HepG2 (cell line): ENCODE measurements at regions not wholly inside any gene's neighbourhood (a gene's known extent, or its start where the extent isn't known, plus 50 kb on each side); places are given as distances from the start of the nearest gene placed in this dataset.

Source experiments
- ATAC-seq: fragments of 200-7000 bp; cut with Tn5 transposase; 3 replicates; pipeline ENCODE4 v1.9.1; 2020; ENCODE audit warnings: mild to moderate bottlenecking, moderate library complexity
- BruUV-seq: library from RNA; stranded (reverse); fragments of 400-500 nt; replicated peaks from 2 replicates; lab custom pipeline; 2021; lab: Mats Ljungman, UMichigan
- CTCF ChIA-PET: fragments of 300-600 bp; formaldehyde crosslinking; extraction: SDS; loops from one replicate; lab custom pipeline; 2021; ENCODE audit warnings: low total read pairs, inconsistent platforms, low intra/inter-chr PET ratio; lab: Yijun Ruan, JAX
- POLR2A ChIA-PET: fragments of 350-600 bp; sonication (Branson Sonifier 250); formaldehyde crosslinking; loops from one replicate; lab custom pipeline; 2020; ENCODE audit warnings: antibody characterized with exemption, inconsistent platforms; lab: Yijun Ruan, JAX
- DNase-seq: peaks from one replicate; pipeline ENCODE4 v3.0.0-alpha.2; 2015; ENCODE audit warnings: low spot score
- FAIRE-seq: peaks from 3 replicates; lab custom pipeline; 2011; peaks lifted over from hg19 to GRCh38; lab: Jason Lieb, UNC
- H2AFZ ChIP-seq: one replicate; pipeline ENCODE4 v1.6.1; 2011; ENCODE audit warnings: low read length, inconsistent platforms
- H3K27ac ChIP-seq: fragments of 300-600 bp; 3 replicates; pipeline ENCODE4 v1.8.0; 2011; ENCODE audit warnings: mixed run types, mild to moderate bottlenecking, mixed read lengths, low read length, inconsistent platforms; ENCODE audit not compliant: insufficient read depth; ENCODE audit errors: extremely low read length
- H3K27me3 ChIP-seq, 2 experiments: fragments of 200-600 bp in 1 of 2; 2 replicates in 1 of 2; 3 replicates in 1 of 2; pipeline versions ENCODE4 v1.6.0 to v1.8.0; 2011; ENCODE audit warnings: low read length in 2 of 2, mild to moderate bottlenecking in 2 of 2, moderate library complexity in 2 of 2, inconsistent platforms in 1 of 2; ENCODE audit not compliant: insufficient read depth in 2 of 2, control insufficient read depth in 1 of 2
- H3K36me3 ChIP-seq, 2 experiments: fragments of 200-600 bp in 1 of 2; replicated peaks in 1 of 2; 2 replicates in 1 of 2; 3 replicates in 1 of 2; pipeline versions ENCODE4 v1.5.1 to v1.8.0; 2011; ENCODE audit warnings: low read length in 2 of 2, inconsistent platforms in 1 of 2; ENCODE audit not compliant: insufficient read depth in 2 of 2, control insufficient read depth in 1 of 2
- H3K4me1 ChIP-seq: 2 replicates; pipeline ENCODE4 v1.5.1; 2012; ENCODE audit warnings: low read length, inconsistent platforms; ENCODE audit not compliant: insufficient read depth
- H3K4me2 ChIP-seq: 2 replicates; pipeline ENCODE4 v1.6.0; 2011; ENCODE audit warnings: low read depth, low read length, inconsistent platforms
- H3K4me3 ChIP-seq, 3 experiments: fragments of 200-600 bp in 1 of 3; sonication (generic), shearing (Covaris generic) in 1 of 3; replicated peaks in 1 of 3; 2 replicates each; pipeline ENCODE4 v1.5.1; 2011 to 2016; ENCODE audit warnings: low read length in 3 of 3, inconsistent platforms in 2 of 3, low read depth in 2 of 3, mild to moderate bottlenecking in 2 of 3, control low read depth in 1 of 3, mixed read lengths in 1 of 3; ENCODE audit not compliant: insufficient read depth in 1 of 3
- H3K79me2 ChIP-seq: one replicate; pipeline ENCODE4 v1.6.1; 2011; ENCODE audit warnings: low read length, inconsistent platforms; ENCODE audit not compliant: insufficient read depth
- H3K9ac ChIP-seq: 2 replicates; pipeline ENCODE4 v1.6.0; 2011; ENCODE audit warnings: mild to moderate bottlenecking, low read depth, low read length, inconsistent platforms; ENCODE audit not compliant: insufficient read depth
- H3K9me3 ChIP-seq: 2 replicates; pipeline ENCODE4 v1.5.1; 2012; ENCODE audit warnings: mild to moderate bottlenecking, low read length
- H4K20me1 ChIP-seq: 2 replicates; pipeline ENCODE4 v1.6.0; 2011; ENCODE audit warnings: inconsistent platforms, mild to moderate bottlenecking, low read length, moderate library complexity; ENCODE audit not compliant: insufficient read depth
- MBNL3 ChIP-seq: fragments of 250-450 bp; sonication (Bioruptor Pico); conservative IDR thresholded peaks from 2 replicates; pipeline ENCODE4 v1.8.0; 2022; ENCODE audit warnings: mild to moderate bottlenecking, inconsistent platforms
- ZC3H13 ChIP-seq: sonication (generic); formaldehyde crosslinking; IDR thresholded peaks from 2 replicates; pipeline ENCODE4 v1.8.1; 2023; ENCODE audit warnings: mild to moderate bottlenecking, missing genetic modification reagents, moderate library complexity
- ZNF20 ChIP-seq: sonication (generic); formaldehyde crosslinking; IDR thresholded peaks from 2 replicates; pipeline ENCODE4 v1.4.0; 2020; ENCODE audit warnings: mild to moderate bottlenecking, moderate library complexity, missing genetic modification reagents
- ZNF232 ChIP-seq: sonication (generic); formaldehyde crosslinking; IDR thresholded peaks from 2 replicates; pipeline ENCODE4 v1.4.0; 2020; ENCODE audit warnings: missing genetic modification reagents, borderline replicate concordance
- ZNF468 ChIP-seq: sonication (generic); formaldehyde crosslinking; IDR thresholded peaks from 2 replicates; pipeline ENCODE4 v1.8.0; 2022; ENCODE audit warnings: mild to moderate bottlenecking, moderate library complexity, missing genetic modification reagents
- ZNF7 ChIP-seq: IDR thresholded peaks from 2 replicates; pipeline ENCODE4 v1.6.1; 2016; ENCODE audit warnings: missing biosample characterization, missing genetic modification reagents
- WGBS: methylation state at CpG from one replicate; pipeline ENCODE4 v1.1.6; 2017; ENCODE audit warnings: low lambda C conversion rate; 5-methylcytosine and 5-hydroxymethylcytosine counted together
- in situ Hi-C: cut with HindIII; loops from 2 replicates; pipeline ENCODE4 v1.10.0; 2017; ENCODE audit warnings: low pct_unique_long_range_greater_than_20kb; ENCODE audit not compliant: extremely low pct_ligation_motif_present
- intact Hi-C: fragments of 100-400 bp; cut with micrococcal nuclease; formaldehyde crosslinking; loops from one replicate; pipeline ENCODE4 v1.10.0; 2022; ENCODE audit not compliant: unreplicated experiment
- TF ChIP-seq, protein P1 (sequence below): sonication (generic); formaldehyde crosslinking; IDR thresholded peaks from 2 replicates; pipeline ENCODE4 v1.5.1; 2020; ENCODE audit warnings: missing genetic modification reagents, mild to moderate bottlenecking, borderline replicate concordance
- TF ChIP-seq, protein P2 (sequence below): sonication (generic); formaldehyde crosslinking; IDR thresholded peaks from 2 replicates; pipeline ENCODE4 v1.4.0; 2020; ENCODE audit warnings: missing genetic modification reagents

DNA sequence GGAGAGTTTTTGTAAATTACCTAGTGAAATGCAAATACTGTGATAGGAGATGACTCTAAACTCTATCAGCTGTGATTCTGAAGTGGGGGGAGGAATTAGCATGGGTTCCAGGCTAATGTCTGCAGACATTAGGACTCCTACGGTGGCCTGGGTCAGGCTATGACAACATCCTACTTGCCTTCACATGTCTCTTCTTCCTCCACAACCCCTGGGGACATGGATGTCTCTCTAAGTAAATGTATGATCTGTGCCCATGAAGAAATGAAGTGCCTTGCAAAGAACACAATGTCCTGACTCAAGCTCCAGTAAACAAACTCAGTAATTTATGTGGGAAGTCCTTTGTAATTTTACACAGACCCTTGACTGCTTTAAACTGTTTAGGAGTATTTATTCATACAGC, 165.8 kb upstream of the EEF1E1 start:
- FAIRE-seq, result no peak
- Histone ChIP-seq H3K27me3 (peaks cover 0 to 2% of the 10 kb centered on the region in 2 experiments; a peak in 3 of 5 replicates), H3K27ac (no peak overlapping the region), H3K9me3 (no peaks in the 10 kb centered on the region), H3K36me3 (no peaks in the 10 kb centered on the region), H2AFZ (no peak overlapping the region), H4K20me1 (no peaks in the 10 kb centered on the region), H3K9ac (no peak overlapping the region), H3K4me2 (no peak overlapping the region), H3K4me3 (no peak overlapping the region), H3K4me1 (no peaks in the 10 kb centered on the region), H3K79me2 (no peaks in the 10 kb centered on the region)
- ChIA-PET POLR2A (no interaction called here), CTCF (no interaction called here)
- BruUV-seq, result no TSS peak
- 9% methylated on average over 1 of the region's 1 CpG for WGBS
- TF ChIP-seq MBNL3 (CRISPR knock-in tag) (no peak), ZNF20 (CRISPR knock-in tag) (no peak), ZC3H13 (no peak), ZNF7 (CRISPR knock-in tag) (no peak), ZNF468 (CRISPR knock-in tag) (no peak), ZNF232 (CRISPR knock-in tag) (no peak)
- TF ChIP-seq, protein P1, sequence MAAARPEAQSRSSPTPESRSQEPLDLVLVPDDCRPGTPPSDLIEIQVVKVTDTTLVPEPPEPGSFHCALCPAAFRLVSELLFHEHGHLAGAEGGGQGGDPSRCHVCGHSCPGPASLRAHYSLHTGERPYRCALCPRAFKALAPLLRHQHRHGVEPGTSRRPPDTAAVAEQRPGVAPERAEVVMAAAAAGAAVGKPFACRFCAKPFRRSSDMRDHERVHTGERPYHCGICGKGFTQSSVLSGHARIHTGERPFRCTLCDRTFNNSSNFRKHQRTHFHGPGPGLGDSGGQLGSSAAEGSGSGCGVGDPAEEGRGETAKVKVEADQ (CRISPR knock-in tag), result no peak
- TF ChIP-seq, protein P2, sequence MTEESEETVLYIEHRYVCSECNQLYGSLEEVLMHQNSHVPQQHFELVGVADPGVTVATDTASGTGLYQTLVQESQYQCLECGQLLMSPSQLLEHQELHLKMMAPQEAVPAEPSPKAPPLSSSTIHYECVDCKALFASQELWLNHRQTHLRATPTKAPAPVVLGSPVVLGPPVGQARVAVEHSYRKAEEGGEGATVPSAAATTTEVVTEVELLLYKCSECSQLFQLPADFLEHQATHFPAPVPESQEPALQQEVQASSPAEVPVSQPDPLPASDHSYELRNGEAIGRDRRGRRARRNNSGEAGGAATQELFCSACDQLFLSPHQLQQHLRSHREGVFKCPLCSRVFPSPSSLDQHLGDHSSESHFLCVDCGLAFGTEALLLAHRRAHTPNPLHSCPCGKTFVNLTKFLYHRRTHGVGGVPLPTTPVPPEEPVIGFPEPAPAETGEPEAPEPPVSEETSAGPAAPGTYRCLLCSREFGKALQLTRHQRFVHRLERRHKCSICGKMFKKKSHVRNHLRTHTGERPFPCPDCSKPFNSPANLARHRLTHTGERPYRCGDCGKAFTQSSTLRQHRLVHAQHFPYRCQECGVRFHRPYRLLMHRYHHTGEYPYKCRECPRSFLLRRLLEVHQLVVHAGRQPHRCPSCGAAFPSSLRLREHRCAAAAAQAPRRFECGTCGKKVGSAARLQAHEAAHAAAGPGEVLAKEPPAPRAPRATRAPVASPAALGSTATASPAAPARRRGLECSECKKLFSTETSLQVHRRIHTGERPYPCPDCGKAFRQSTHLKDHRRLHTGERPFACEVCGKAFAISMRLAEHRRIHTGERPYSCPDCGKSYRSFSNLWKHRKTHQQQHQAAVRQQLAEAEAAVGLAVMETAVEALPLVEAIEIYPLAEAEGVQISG (CRISPR knock-in tag), result no peak
- intact Hi-C loops (no loop called here), in situ Hi-C loops (no loop called here)
- DNase-seq, result no peak
- no peak for ATAC-seq
